H9 (cell line): ENCODE measurements at regions not wholly inside any gene's neighbourhood (a gene's known extent, or its start where the extent isn't known, plus 50 kb on each side); places are given as distances from the start of the nearest gene placed in this dataset.

Experiments
- DNase-seq: peaks from one replicate; pipeline ENCODE4 v3.0.0-alpha.2; 2017
- H2AFZ ChIP-seq: one replicate; pipeline ENCODE4 v1.6.1; 2013; ENCODE audit warnings: mild to moderate bottlenecking, low read length, control low read depth, moderate library complexity
- H2AK5ac ChIP-seq: 2 replicates; pipeline ENCODE4 v1.6.1; 2013; ENCODE audit warnings: low read length, control low read depth, mixed read lengths; ENCODE audit not compliant: insufficient read length
- H2BK120ac ChIP-seq: one replicate; pipeline ENCODE4 v1.6.1; 2013; ENCODE audit warnings: low read depth, mild to moderate bottlenecking, low read length, control low read depth, inconsistent platforms; ENCODE audit not compliant: poor library complexity, severe bottlenecking
- H2BK12ac ChIP-seq: 2 replicates; pipeline ENCODE4 v1.6.1; 2013; ENCODE audit warnings: low read length, control low read depth, mixed read lengths, low read depth; ENCODE audit not compliant: insufficient read length
- H2BK15ac ChIP-seq: 2 replicates; pipeline ENCODE4 v1.6.1; 2013; ENCODE audit warnings: low read depth, low read length, control low read depth
- H2BK20ac ChIP-seq: one replicate; pipeline ENCODE4 v1.6.1; 2013; ENCODE audit warnings: low read depth, mild to moderate bottlenecking, low read length, control low read depth, inconsistent platforms; ENCODE audit not compliant: poor library complexity, severe bottlenecking
- H2BK5ac ChIP-seq: 2 replicates; pipeline ENCODE4 v1.6.1; 2013; ENCODE audit warnings: low read length, control low read depth, mixed read lengths; ENCODE audit not compliant: insufficient read length
- H3K14ac ChIP-seq: 2 replicates; pipeline ENCODE4 v1.6.1; 2013; ENCODE audit warnings: low read length, control low read depth; ENCODE audit not compliant: insufficient read depth
- H3K18ac ChIP-seq: 2 replicates; pipeline ENCODE4 v1.6.1; 2013; ENCODE audit warnings: low read depth, mild to moderate bottlenecking, mixed read lengths, low read length, control low read depth; ENCODE audit not compliant: insufficient read length
- H3K23ac ChIP-seq: 2 replicates; pipeline ENCODE4 v1.6.1; 2013; ENCODE audit warnings: low read length, control low read depth, mixed read lengths, low read depth; ENCODE audit not compliant: insufficient read length
- H3K23me2 ChIP-seq: 2 replicates; pipeline ENCODE4 v1.6.1; 2013; ENCODE audit warnings: low read depth, mild to moderate bottlenecking, mixed read lengths, low read length, control low read depth; ENCODE audit not compliant: insufficient read length, poor library complexity, severe bottlenecking
- H3K27ac ChIP-seq: 2 replicates; pipeline ENCODE4 v1.5.1; 2013; ENCODE audit warnings: low read length, control low read depth, mixed read lengths, low read depth; ENCODE audit not compliant: insufficient read length
- H3K27me3 ChIP-seq: 2 replicates; pipeline ENCODE4 v1.6.1; 2013; ENCODE audit warnings: low read length, control low read depth, inconsistent platforms; ENCODE audit not compliant: insufficient read depth
- H3K4ac ChIP-seq: 2 replicates; pipeline ENCODE4 v1.6.1; 2013; ENCODE audit warnings: low read depth, mild to moderate bottlenecking, control low read depth, inconsistent platforms, low read length, moderate library complexity
- H3K4me1 ChIP-seq: 2 replicates; pipeline ENCODE4 v1.6.1; 2013; ENCODE audit warnings: low read length, control low read depth, inconsistent platforms; ENCODE audit not compliant: insufficient read depth
- H3K4me2 ChIP-seq: 2 replicates; pipeline ENCODE4 v1.6.1; 2013; ENCODE audit warnings: low read length, control low read depth, mixed read lengths; ENCODE audit not compliant: insufficient read length, insufficient read depth
- H3K56ac ChIP-seq: 2 replicates; pipeline ENCODE4 v1.6.1; 2013; ENCODE audit warnings: low read depth, mild to moderate bottlenecking, mixed read lengths, low read length, control low read depth; ENCODE audit not compliant: insufficient read length
- H3K79me1 ChIP-seq: 2 replicates; pipeline ENCODE4 v1.6.1; 2013; ENCODE audit warnings: low read depth, mild to moderate bottlenecking, moderate library complexity, low read length, control low read depth, inconsistent platforms; ENCODE audit not compliant: insufficient read depth, poor library complexity, severe bottlenecking
- H3K79me2 ChIP-seq: 2 replicates; pipeline ENCODE4 v1.6.1; 2013; ENCODE audit warnings: low read length, control low read depth, inconsistent platforms; ENCODE audit not compliant: insufficient read depth
- H3K9ac ChIP-seq: 2 replicates; pipeline ENCODE4 v1.6.1; 2013; ENCODE audit warnings: low read length, control low read depth, mixed read lengths; ENCODE audit not compliant: insufficient read length; ENCODE audit errors: extremely low read depth
- H3K9me3 ChIP-seq: one replicate; pipeline ENCODE4 v1.6.1; 2013; ENCODE audit warnings: low read depth, low read length, inconsistent platforms; ENCODE audit not compliant: control insufficient read depth
- H3T11ph ChIP-seq: one replicate; pipeline ENCODE4 v1.6.1; 2013; ENCODE audit warnings: mild to moderate bottlenecking, low read length, control low read depth, inconsistent platforms
- H4K20me1 ChIP-seq: one replicate; pipeline ENCODE4 v1.6.1; 2013; ENCODE audit not compliant: control insufficient read depth, insufficient read length, insufficient read depth
- H4K5ac ChIP-seq: 2 replicates; pipeline ENCODE4 v1.6.1; 2013; ENCODE audit warnings: low read depth, mild to moderate bottlenecking, mixed read lengths, low read length, control low read depth; ENCODE audit not compliant: insufficient read length
- H4K8ac ChIP-seq: replicated peaks from 2 replicates; pipeline ENCODE4 v1.6.1; 2013; ENCODE audit warnings: low read length, control low read depth, mixed read lengths, low read depth; ENCODE audit not compliant: insufficient read length
- H4K91ac ChIP-seq: 2 replicates; pipeline ENCODE4 v1.6.1; 2013; ENCODE audit warnings: low read depth, mild to moderate bottlenecking, moderate library complexity, mixed read lengths, low read length, control low read depth; ENCODE audit not compliant: insufficient read length
- H3K27ac Mint-ChIP-seq, 3 experiments: 2 replicates in 2 of 3; 3 replicates in 1 of 3; pipeline ENCODE4 v1.8.0; 2020 to 2021; ENCODE audit warnings: mixed read lengths in 3 of 3, mild to moderate bottlenecking in 1 of 3, moderate library complexity in 1 of 3
- H3K27me3 Mint-ChIP-seq: 2 replicates; pipeline ENCODE4 v1.8.0; 2021; ENCODE audit warnings: low read depth, mild to moderate bottlenecking, moderate library complexity, mixed read lengths
- H3K36me3 Mint-ChIP-seq, 3 experiments: 2 replicates in 2 of 3; 3 replicates in 1 of 3; pipeline ENCODE4 v1.8.0; 2020 to 2021; ENCODE audit warnings: low read depth in 3 of 3, mixed read lengths in 3 of 3; ENCODE audit not compliant: insufficient read depth in 1 of 3
- H3K4me1 Mint-ChIP-seq, 2 experiments: 2 replicates each; pipeline ENCODE4 v1.8.0; 2020; ENCODE audit warnings: mixed read lengths in 2 of 2
- H3K4me3 Mint-ChIP-seq, 2 experiments: 2 replicates in 1 of 2; 3 replicates in 1 of 2; pipeline ENCODE4 v1.8.0; 2020 to 2021; ENCODE audit warnings: mild to moderate bottlenecking in 2 of 2, mixed read lengths in 2 of 2, moderate library complexity in 1 of 2
- H3K9me3 Mint-ChIP-seq, 2 experiments: 2 replicates in 1 of 2; 3 replicates in 1 of 2; pipeline ENCODE4 v1.8.0; 2020; ENCODE audit warnings: mild to moderate bottlenecking in 2 of 2, mixed read lengths in 2 of 2, moderate library complexity in 1 of 2
- WGBS: extraction: QIAGEN DNeasy Blood & Tissue Kit; methylation state at CpG from one replicate; pipeline ENCODE4 v1.1.7; 2013; ENCODE audit warnings: missing lambda C conversion rate, low lambda C conversion rate, mixed read lengths; ENCODE audit not compliant: insufficient read length; ENCODE audit errors: extremely low coverage; 5-methylcytosine and 5-hydroxymethylcytosine counted together
- TF ChIP-seq, protein P1 (sequence below): fragments of 200-600 bp; sonication (generic); conservative IDR thresholded peaks from 3 replicates; pipeline ENCODE4 v1.8.0; 2021; ENCODE audit warnings: antibody characterized with exemption, mild to moderate bottlenecking

GRCh38 chr2:195370167-195370943 is 286.7 kb upstream of the SLC39A10 start:
- no peak overlapping the region; a peak in 1 of 7 replicates for H3K27ac Mint-ChIP-seq
- Histone ChIP-seq H3K4ac (no peak overlapping the region), H2AFZ (no peak overlapping the region), H3K27me3 (no peaks in the 10 kb centered on the region), H3K27ac (no peak overlapping the region), H3K23ac (no peak overlapping the region), H3K18ac (no peak overlapping the region), H4K8ac (no peak overlapping the region), H3K14ac (no peak overlapping the region), H2BK15ac (no peak overlapping the region), H3K56ac (no peak overlapping the region), H2BK20ac (no peak overlapping the region), H3K9me3 (no peaks in the 10 kb centered on the region), H4K5ac (no peak overlapping the region), H3T11ph (no peak overlapping the region), H3K79me1 (no peaks in the 10 kb centered on the region), H3K9ac (no peak overlapping the region), H4K91ac (no peak overlapping the region), H3K4me2 (no peak overlapping the region), H3K79me2 (no peaks in the 10 kb centered on the region), H3K4me1 (no peaks in the 10 kb centered on the region), H3K23me2 (no peaks in the 10 kb centered on the region), H2BK120ac (no peak overlapping the region), H4K20me1 (no peaks in the 10 kb centered on the region), H2AK5ac (no peak overlapping the region), H2BK5ac (no peak overlapping the region), H2BK12ac (no peak overlapping the region)
- no peaks in the 10 kb centered on the region for H3K9me3 Mint-ChIP-seq
- H3K4me3 Mint-ChIP-seq = no peak overlapping the region
- no CpG with 5 or more reads among the region's 4 CpGs for WGBS
- no peak for DNase-seq
- TF ChIP-seq, protein P1, sequence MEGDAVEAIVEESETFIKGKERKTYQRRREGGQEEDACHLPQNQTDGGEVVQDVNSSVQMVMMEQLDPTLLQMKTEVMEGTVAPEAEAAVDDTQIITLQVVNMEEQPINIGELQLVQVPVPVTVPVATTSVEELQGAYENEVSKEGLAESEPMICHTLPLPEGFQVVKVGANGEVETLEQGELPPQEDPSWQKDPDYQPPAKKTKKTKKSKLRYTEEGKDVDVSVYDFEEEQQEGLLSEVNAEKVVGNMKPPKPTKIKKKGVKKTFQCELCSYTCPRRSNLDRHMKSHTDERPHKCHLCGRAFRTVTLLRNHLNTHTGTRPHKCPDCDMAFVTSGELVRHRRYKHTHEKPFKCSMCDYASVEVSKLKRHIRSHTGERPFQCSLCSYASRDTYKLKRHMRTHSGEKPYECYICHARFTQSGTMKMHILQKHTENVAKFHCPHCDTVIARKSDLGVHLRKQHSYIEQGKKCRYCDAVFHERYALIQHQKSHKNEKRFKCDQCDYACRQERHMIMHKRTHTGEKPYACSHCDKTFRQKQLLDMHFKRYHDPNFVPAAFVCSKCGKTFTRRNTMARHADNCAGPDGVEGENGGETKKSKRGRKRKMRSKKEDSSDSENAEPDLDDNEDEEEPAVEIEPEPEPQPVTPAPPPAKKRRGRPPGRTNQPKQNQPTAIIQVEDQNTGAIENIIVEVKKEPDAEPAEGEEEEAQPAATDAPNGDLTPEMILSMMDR = no peak
- H3K36me3 Mint-ChIP-seq = peaks cover 0 to 5% (median 0%) of the 10 kb centered on the region in 3 experiments; a peak in 1 of 7 replicates
- no peaks in the 10 kb centered on the region for H3K27me3 Mint-ChIP-seq
- no peaks in the 10 kb centered on the region for H3K4me1 Mint-ChIP-seq
